ENCODE measurements at regions not wholly inside any gene's neighbourhood (a gene's known extent, or its start where the extent isn't known, plus 50 kb on each side); places are given as distances from the start of the nearest gene placed in this dataset.

GRCh38 chr18:6624661-6625311 lies 104.7 kb upstream of the ARHGAP28 start:
- no peak for DNase-seq (ENCODE audit: extremely low read depth, insufficient read length)
- TF ChIP-seq CTCF (IDR thresholded peaks at IDR 0.05; ENCODE audit: insufficient read depth, low read length, poor library complexity, severe bottlenecking): no peak
- Histone ChIP-seq H3K36me3 (ENCODE audit: control insufficient read depth, insufficient read depth, low read length) (no peaks in the 10 kb centered on the region), H3K27me3 (replicated peaks; ENCODE audit: control insufficient read depth, insufficient read depth, low read length) (no peaks in the 10 kb centered on the region), H3K4me3 (replicated peaks; ENCODE audit: low read depth, low read length) (no peak overlapping the region)

- Histone ChIP-seq H3K27me3 (replicated peaks; ENCODE audit: control insufficient read depth, insufficient read depth, low read length) (no peaks in the 10 kb centered on the region), H3K36me3 (ENCODE audit: control insufficient read depth, insufficient read depth, low read length) (no peaks in the 10 kb centered on the region), H3K4me3 (replicated peaks; ENCODE audit: low read depth, low read length) (no peak overlapping the region)
- no peak for DNase-seq (ENCODE audit: extremely low read depth, insufficient read length)
- TF ChIP-seq CTCF (IDR thresholded peaks at IDR 0.05; ENCODE audit: insufficient read depth, low read length, poor library complexity, severe bottlenecking): no peak
These were observed 104.0 kb upstream of the ARHGAP28 start for GRCh38 chr18:6625481-6625880.

- no peak for TF ChIP-seq CTCF (IDR thresholded peaks at IDR 0.05; ENCODE audit: insufficient read depth, low read length, poor library complexity, severe bottlenecking)
- Histone ChIP-seq H3K36me3 (ENCODE audit: control insufficient read depth, insufficient read depth, low read length) (no peaks in the 10 kb centered on the region), H3K27me3 (replicated peaks; ENCODE audit: control insufficient read depth, insufficient read depth, low read length) (no peaks in the 10 kb centered on the region), H3K4me3 (replicated peaks; ENCODE audit: low read depth, low read length) (no peak overlapping the region)
- no peak for DNase-seq (ENCODE audit: extremely low read depth, insufficient read length)
These were observed 103.1 kb upstream of the ARHGAP28 start for GRCh38 chr18:6626457-6626856.

- DNase-seq (ENCODE audit: extremely low read depth, insufficient read length): no peak
- no peak overlapping the region for H3K4me3 ChIP-seq (replicated peaks; ENCODE audit: low read depth, low read length)
- no peak for TF ChIP-seq CTCF (IDR thresholded peaks at IDR 0.05; ENCODE audit: insufficient read depth, low read length, poor library complexity, severe bottlenecking)
These were observed 101.9 kb upstream of the ARHGAP28 start for GRCh38 chr18:6627645-6628044.

GRCh38 chr18:6628187-6628586 lies 101.3 kb upstream of the ARHGAP28 start:
- Histone ChIP-seq H3K36me3 (ENCODE audit: control insufficient read depth, insufficient read depth, low read length) (no peaks in the 10 kb centered on the region), H3K27me3 (replicated peaks; ENCODE audit: control insufficient read depth, insufficient read depth, low read length) (no peaks in the 10 kb centered on the region), H3K4me3 (replicated peaks; ENCODE audit: low read depth, low read length) (no peak overlapping the region)
- no peak for TF ChIP-seq CTCF (IDR thresholded peaks at IDR 0.05; ENCODE audit: insufficient read depth, low read length, poor library complexity, severe bottlenecking)
- no peak for DNase-seq (ENCODE audit: extremely low read depth, insufficient read length)

More at GRCh38 chr18:6627645-6628044, 101.9 kb upstream of the ARHGAP28 start:
- no peaks in the 10 kb centered on the region for H3K36me3 ChIP-seq (ENCODE audit: control insufficient read depth, insufficient read depth, low read length)
- no peaks in the 10 kb centered on the region for H3K27me3 ChIP-seq (replicated peaks; ENCODE audit: control insufficient read depth, insufficient read depth, low read length)

All from GM06990 (cell line).